IMR-90 (cell line): ENCODE measurements at regions not wholly inside any gene's neighbourhood (a gene's known extent, or its start where the extent isn't known, plus 50 kb on each side); places are given as distances from the start of the nearest gene placed in this dataset.

Source experiments
- ATAC-seq: fragments of 200-7000 bp; cut with Tn5 transposase; 2 replicates; pipeline ENCODE4 v1.9.1; 2020; ENCODE audit warnings: low read depth, mild to moderate bottlenecking, moderate library complexity
- BruUV-seq: library from RNA; stranded (reverse); fragments of 400-500 nt; replicated peaks from 2 replicates; lab custom pipeline; 2021; lab: Mats Ljungman, UMichigan
- CTCF ChIA-PET: fragments of 300-600 bp; formaldehyde crosslinking; extraction: SDS; loops from one replicate; lab custom pipeline; 2021; ENCODE audit warnings: antibody characterized with exemption; lab: Yijun Ruan, JAX
- POLR2A ChIA-PET: fragments of 300-600 bp; sonication (Branson Sonifier 250); formaldehyde crosslinking; loops from one replicate; lab custom pipeline; 2022; ENCODE audit warnings: antibody characterized with exemption; ENCODE audit not compliant: unreplicated experiment; lab: Charles Lee
- DNase-seq: peaks from one replicate; pipeline ENCODE4 v3.0.0; 2013
- H2AFZ ChIP-seq: replicated peaks from 2 replicates; pipeline ENCODE3; 2013; ENCODE audit warnings: low read length, mild to moderate bottlenecking; ENCODE audit not compliant: poor library complexity
- H2AK5ac ChIP-seq: 2 replicates; pipeline ENCODE4 v1.6.1; 2013; ENCODE audit warnings: low read depth, low read length, inconsistent platforms
- H2AK9ac ChIP-seq: replicated peaks from 2 replicates; pipeline ENCODE3; 2013; ENCODE audit warnings: mild to moderate bottlenecking, low read depth, low read length, moderate library complexity; ENCODE audit not compliant: poor library complexity
- H2BK120ac ChIP-seq: 2 replicates; pipeline ENCODE4 v1.6.1; 2013; ENCODE audit warnings: low read depth, low read length, inconsistent platforms
- H2BK15ac ChIP-seq: 3 replicates; pipeline ENCODE4 v1.6.1; 2013; ENCODE audit warnings: low read depth, low read length, inconsistent platforms
- H2BK20ac ChIP-seq: 2 replicates; pipeline ENCODE4 v1.6.1; 2013; ENCODE audit warnings: low read depth, mild to moderate bottlenecking, inconsistent platforms, low read length, moderate library complexity
- H2BK5ac ChIP-seq: 2 replicates; pipeline ENCODE4 v1.6.1; 2013; ENCODE audit warnings: mild to moderate bottlenecking, low read depth, low read length, inconsistent platforms; ENCODE audit not compliant: poor library complexity, severe bottlenecking
- H3K14ac ChIP-seq: replicated peaks from 2 replicates; pipeline ENCODE4 v1.6.1; 2013; ENCODE audit warnings: low read depth, low read length, inconsistent platforms
- H3K18ac ChIP-seq: 2 replicates; pipeline ENCODE4 v1.6.1; 2013; ENCODE audit warnings: low read depth, low read length, control low read depth
- H3K23ac ChIP-seq: 2 replicates; pipeline ENCODE4 v1.6.1; 2013; ENCODE audit warnings: low read depth, low read length, inconsistent platforms
- H3K27ac ChIP-seq: 2 replicates; pipeline ENCODE4 v1.5.1; 2013; ENCODE audit warnings: mild to moderate bottlenecking, control low read depth, low read length; ENCODE audit not compliant: insufficient read depth
- H3K27me3 ChIP-seq: 2 replicates; pipeline ENCODE4 v1.6.1; 2013; ENCODE audit warnings: low read length; ENCODE audit not compliant: control insufficient read depth, insufficient read depth
- H3K36me3 ChIP-seq: 2 replicates; pipeline ENCODE4 v1.6.1; 2013; ENCODE audit warnings: low read length, mixed read lengths; ENCODE audit not compliant: control insufficient read depth, insufficient read depth
- H3K4ac ChIP-seq: 2 replicates; pipeline ENCODE4 v1.6.1; 2013; ENCODE audit warnings: low read depth, low read length, inconsistent platforms
- H3K4me1 ChIP-seq: 2 replicates; pipeline ENCODE4 v1.6.1; 2013; ENCODE audit warnings: low read length, mixed read lengths; ENCODE audit not compliant: control insufficient read depth, insufficient read depth
- H3K4me2 ChIP-seq: 2 replicates; pipeline ENCODE4 v1.6.1; 2013; ENCODE audit warnings: low read depth, mild to moderate bottlenecking, control low read depth, low read length, moderate library complexity
- H3K4me3 ChIP-seq: 2 replicates; pipeline ENCODE4 v1.5.1; 2013; ENCODE audit warnings: low read depth, mild to moderate bottlenecking, control low read depth, low read length, moderate library complexity; ENCODE audit not compliant: insufficient read depth
- H3K56ac ChIP-seq: 2 replicates; pipeline ENCODE4 v1.6.1; 2013; ENCODE audit warnings: low read length, inconsistent platforms; ENCODE audit not compliant: insufficient read depth; ENCODE audit errors: extremely low read depth
- H3K79me1 ChIP-seq, 2 experiments: 2 replicates each; pipeline ENCODE4 v1.6.1; 2013; ENCODE audit warnings: low read length in 2 of 2, inconsistent platforms in 1 of 2, low read depth in 1 of 2
- H3K9ac ChIP-seq: 2 replicates; pipeline ENCODE4 v1.6.1; 2013; ENCODE audit warnings: low read depth, low read length, control low read depth
- H3K9me1 ChIP-seq: 2 replicates; pipeline ENCODE4 v1.6.1; 2013; ENCODE audit warnings: low read length, inconsistent platforms; ENCODE audit not compliant: insufficient read depth
- H3K9me3 ChIP-seq: 2 replicates; pipeline ENCODE4 v1.6.1; 2013; ENCODE audit warnings: low read length; ENCODE audit not compliant: control insufficient read depth, insufficient read depth
- H4K20me1 ChIP-seq: 2 replicates; pipeline ENCODE4 v1.6.1; 2013; ENCODE audit warnings: low read length, inconsistent platforms; ENCODE audit not compliant: insufficient read depth
- H4K5ac ChIP-seq: 2 replicates; pipeline ENCODE4 v1.6.1; 2013; ENCODE audit warnings: mild to moderate bottlenecking, low read depth, low read length, control low read depth
- H4K8ac ChIP-seq, 2 experiments: 2 replicates each; pipeline ENCODE4 v1.6.1; 2013; ENCODE audit warnings: low read depth in 2 of 2, low read length in 2 of 2, control low read depth in 1 of 2, inconsistent platforms in 1 of 2
- H4K91ac ChIP-seq: 2 replicates; pipeline ENCODE4 v1.6.1; 2013; ENCODE audit warnings: low read depth, low read length, inconsistent platforms; ENCODE audit not compliant: insufficient read depth
- BHLHE40 ChIP-seq: fragments of 150-350 bp; IDR thresholded peaks from 2 replicates; pipeline ENCODE4 v1.6.1; 2016; ENCODE audit warnings: mild to moderate bottlenecking, low read depth, low read length
- CHD1 ChIP-seq: IDR thresholded peaks from 2 replicates; pipeline ENCODE4 v1.6.1; 2012; ENCODE audit warnings: low read depth, low read length, improper control_type of control experiment
- FOS ChIP-seq: fragments of 150-350 bp; IDR thresholded peaks from 2 replicates; pipeline ENCODE4 v1.6.1; 2016; ENCODE audit warnings: low read depth, low read length
- MAFK ChIP-seq: IDR thresholded peaks from 2 replicates; pipeline ENCODE4 v1.6.1; 2012; ENCODE audit warnings: low read depth, low read length, improper control_type of control experiment
- MXI1 ChIP-seq: IDR thresholded peaks from 2 replicates; pipeline ENCODE4 v1.6.1; 2012; ENCODE audit warnings: low read depth, mild to moderate bottlenecking, low read length, moderate library complexity, borderline replicate concordance
- RAD21 ChIP-seq: IDR thresholded peaks from 2 replicates; pipeline ENCODE4 v1.6.1; 2012; ENCODE audit warnings: low read length, improper control_type of control experiment
- RCOR1 ChIP-seq: IDR thresholded peaks from 2 replicates; pipeline ENCODE4 v1.6.1; 2012; ENCODE audit warnings: mild to moderate bottlenecking, low read length, improper control_type of control experiment; ENCODE audit not compliant: insufficient replicate concordance
- RFX5 ChIP-seq: IDR thresholded peaks from 2 replicates; pipeline ENCODE4 v1.8.0; 2012; ENCODE audit warnings: low read depth, mild to moderate bottlenecking, low read length, moderate library complexity
- USF2 ChIP-seq: fragments of 150-350 bp; IDR thresholded peaks from 2 replicates; pipeline ENCODE4 v1.6.1; 2017; ENCODE audit warnings: mild to moderate bottlenecking, antibody characterized with exemption, low read length, low read depth
- WGBS, 2 experiments: methylation state at CpG; one replicate each; pipeline versions ENCODE4 v1.1.5 to v1.1.7; 2013; ENCODE audit warnings: missing lambda C conversion rate in 2 of 2; ENCODE audit not compliant: insufficient read length in 1 of 2; ENCODE audit errors: extremely low coverage in 2 of 2; 5-methylcytosine and 5-hydroxymethylcytosine counted together
- dilution Hi-C: fragments of 300-500 bp; cut with HindIII; formaldehyde crosslinking; loops from one replicate; pipeline ENCODE4 v1.14.3; 2018; ENCODE audit warnings: low sequenced_read_pairs; ENCODE audit not compliant: unreplicated experiment
- in situ Hi-C: fragments of 300-500 bp; cut with MboI; formaldehyde crosslinking; loops from 3 replicates; pipeline ENCODE4 v1.14.3; 2019; ENCODE audit warnings: low sequenced_read_pairs, inconsistent platforms, mixed read lengths
- intact Hi-C: fragments of 100-400 bp; cut with micrococcal nuclease; formaldehyde crosslinking; loops from 2 replicates; pipeline ENCODE4 v1.10.0; 2022

- H2BK20ac ChIP-seq, result no peak overlapping the region
- H2AFZ ChIP-seq, result no peak overlapping the region
- H3K9ac ChIP-seq, result no peak overlapping the region
- H3K27ac ChIP-seq, result no peak overlapping the region
- H4K5ac ChIP-seq, result no peak overlapping the region
- no peak overlapping the region for H4K8ac ChIP-seq
- ATAC-seq, result no peak
- H3K14ac ChIP-seq, result no peak overlapping the region
- no peak overlapping the region for H2BK5ac ChIP-seq
- H3K4me3 ChIP-seq, result no peak overlapping the region
- intact Hi-C loops, result no loop called here
- no peak overlapping the region for H2AK9ac ChIP-seq
- dilution Hi-C loops, result no loop called here
- no peak for DNase-seq
- no CpG with 5 or more reads among the region's 2 CpGs for WGBS, 2 experiments
- no peaks in the 10 kb centered on the region for H3K79me1 ChIP-seq
- H3K9me3 ChIP-seq, result 0 out of 2 replicates have a peak, but pooled peaks cover 2% of the 10 kb centered on the region
- TF ChIP-seq CHD1 (no peak), MXI1 (no peak), MAFK (no peak), BHLHE40 (no peak), USF2 (no peak), RAD21 (no peak), FOS (no peak), RFX5 (no peak), RCOR1 (no peak)
- H2BK15ac ChIP-seq, result no peak overlapping the region
- H2BK120ac ChIP-seq, result no peak overlapping the region
- H3K56ac ChIP-seq, result no peak overlapping the region
- in situ Hi-C loops, result no loop called here
- H3K9me1 ChIP-seq, result no peaks in the 10 kb centered on the region
- H3K4me1 ChIP-seq, result no peaks in the 10 kb centered on the region
- CTCF ChIA-PET, result no interaction called here
- BruUV-seq, result no TSS peak
- no peaks in the 10 kb centered on the region for H4K20me1 ChIP-seq
- no peak overlapping the region for H3K4me2 ChIP-seq
- H3K4ac ChIP-seq, result no peak overlapping the region
- H3K36me3 ChIP-seq, result no peaks in the 10 kb centered on the region
- H2AK5ac ChIP-seq, result no peak overlapping the region
- no peak overlapping the region for H3K23ac ChIP-seq
- no peaks in the 10 kb centered on the region for H3K27me3 ChIP-seq
- H4K91ac ChIP-seq, result no peak overlapping the region
- H3K18ac ChIP-seq, result no peak overlapping the region
- POLR2A ChIA-PET, result no interaction called here
Observed at GRCh38 chr4:163269166-163269565, 63.2 kb downstream of the NPY1R start.
